GM18909 (cell line): ENCODE measurements at regions not wholly inside any gene's neighbourhood (a gene's known extent, or its start where the extent isn't known, plus 50 kb on each side); places are given as distances from the start of the nearest gene placed in this dataset.

ENCODE experiments used
- ATAC-seq: cut with Tn5 transposase; IDR thresholded peaks from one replicate; pipeline ENCODE4 v1.9.1; 2021; ENCODE audit warnings: mild to moderate bottlenecking; ENCODE audit not compliant: unreplicated experiment, poor library complexity

DNA sequence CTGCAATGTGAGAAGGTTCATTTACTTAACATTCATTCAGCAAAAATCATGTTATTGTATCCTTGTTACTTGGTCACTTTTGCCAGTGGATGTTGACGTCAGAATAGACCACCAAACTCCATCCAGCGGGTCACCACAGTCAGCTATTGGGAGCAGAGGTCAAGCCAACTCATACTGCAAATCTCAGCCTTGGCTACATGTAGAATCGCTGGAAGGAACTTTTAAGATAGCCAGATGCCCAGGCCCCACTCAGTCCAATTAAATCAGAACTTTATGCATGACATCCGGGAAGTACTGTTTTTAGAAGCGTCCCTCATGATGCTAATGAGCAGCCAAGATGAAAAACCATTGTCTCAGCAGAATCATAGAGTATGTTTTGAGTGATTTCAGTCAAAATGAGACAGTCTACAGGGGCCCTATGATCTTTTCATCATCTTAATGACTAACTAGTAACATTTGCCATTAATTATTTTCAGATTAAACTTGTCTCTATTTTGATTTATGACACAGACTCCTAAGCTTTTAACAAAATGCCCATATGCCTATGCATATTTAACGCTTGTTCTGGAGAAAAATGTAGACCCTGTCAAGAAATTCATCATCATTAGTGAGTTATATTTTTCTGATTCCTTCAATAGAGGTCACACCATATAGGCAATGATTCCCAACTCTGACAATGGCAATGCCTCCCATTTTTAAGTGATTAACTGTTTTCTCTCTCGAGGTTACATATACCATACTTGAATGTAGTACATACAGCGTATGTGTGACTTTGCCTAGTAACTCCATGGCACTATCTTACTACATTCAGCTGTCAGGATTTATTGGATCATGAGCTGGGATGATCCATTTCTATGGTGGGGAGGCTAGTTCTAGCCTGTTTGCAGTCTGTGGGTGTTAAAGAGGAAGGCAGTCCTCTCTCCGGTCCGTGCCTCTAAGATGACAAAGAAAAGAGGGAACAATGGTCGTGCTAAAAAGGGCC is 63.7 kb upstream of the CCBE1 start:
- ATAC-seq = no peak

GRCh38 chr18:59760212-59760611 is 63.0 kb upstream of the CCBE1 start:
- ATAC-seq = no peak

GRCh38 chr18:59758837-59759236 is 61.6 kb upstream of the CCBE1 start:
- no peak for ATAC-seq

DNA sequence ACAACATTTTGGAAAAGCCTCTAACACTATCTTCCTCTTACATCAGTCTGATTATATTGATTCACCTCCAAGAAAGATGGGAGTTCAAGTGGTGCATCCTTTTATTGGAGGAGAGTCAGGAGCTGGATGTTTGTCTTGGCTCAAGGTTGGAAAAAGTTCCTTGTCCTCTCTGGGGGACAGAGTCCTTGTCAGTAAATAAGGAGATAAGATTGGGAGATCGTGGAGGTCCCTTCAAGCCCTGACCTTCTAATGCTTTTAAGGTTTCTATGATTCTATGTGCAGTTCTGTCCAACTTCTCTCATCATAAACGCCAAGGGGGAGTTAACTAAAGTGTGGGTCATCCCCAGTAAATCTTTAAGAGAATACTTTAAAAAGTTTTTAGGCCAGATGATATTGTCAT is 60.9 kb upstream of the CCBE1 start:
- ATAC-seq = no peak

DNA sequence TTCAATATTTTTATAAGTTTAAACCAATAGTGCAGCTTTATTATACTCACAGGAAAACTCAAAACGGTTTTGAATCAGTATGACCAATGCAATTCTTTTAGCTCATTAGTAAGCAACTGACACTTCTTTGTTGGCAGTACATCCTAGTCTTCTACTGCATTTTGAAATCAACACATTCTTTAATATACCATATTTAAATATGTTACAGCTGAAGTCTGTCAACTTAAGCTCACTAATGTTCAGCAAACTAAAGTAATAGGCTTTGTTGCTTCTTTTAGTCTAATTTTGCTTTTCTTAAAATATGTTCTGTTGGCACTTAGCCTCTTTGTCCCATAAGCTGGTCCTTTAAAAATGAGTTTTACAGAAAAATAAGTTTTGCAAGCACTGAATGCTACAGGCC is 55.4 kb upstream of the CCBE1 start:
- ATAC-seq = no peak

DNA sequence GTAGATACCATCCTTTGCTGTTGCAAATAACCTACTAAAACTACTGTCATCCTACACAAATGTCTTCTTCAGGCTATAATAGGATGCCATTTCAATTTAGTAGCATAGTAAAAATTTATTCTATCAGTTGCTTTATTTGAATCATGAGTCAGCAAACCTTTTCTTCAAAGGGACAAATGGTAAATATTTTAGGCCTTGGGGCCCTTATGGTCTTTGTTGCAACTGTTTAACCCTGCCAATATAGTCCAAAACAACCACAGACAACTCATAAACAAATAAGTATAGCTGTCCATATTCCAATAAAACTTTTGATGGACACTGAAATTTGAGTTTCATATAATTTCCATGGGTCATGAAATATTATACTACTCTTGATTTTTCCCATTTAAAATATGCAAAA is 54.0 kb upstream of the CCBE1 start:
- no peak for ATAC-seq

DNA sequence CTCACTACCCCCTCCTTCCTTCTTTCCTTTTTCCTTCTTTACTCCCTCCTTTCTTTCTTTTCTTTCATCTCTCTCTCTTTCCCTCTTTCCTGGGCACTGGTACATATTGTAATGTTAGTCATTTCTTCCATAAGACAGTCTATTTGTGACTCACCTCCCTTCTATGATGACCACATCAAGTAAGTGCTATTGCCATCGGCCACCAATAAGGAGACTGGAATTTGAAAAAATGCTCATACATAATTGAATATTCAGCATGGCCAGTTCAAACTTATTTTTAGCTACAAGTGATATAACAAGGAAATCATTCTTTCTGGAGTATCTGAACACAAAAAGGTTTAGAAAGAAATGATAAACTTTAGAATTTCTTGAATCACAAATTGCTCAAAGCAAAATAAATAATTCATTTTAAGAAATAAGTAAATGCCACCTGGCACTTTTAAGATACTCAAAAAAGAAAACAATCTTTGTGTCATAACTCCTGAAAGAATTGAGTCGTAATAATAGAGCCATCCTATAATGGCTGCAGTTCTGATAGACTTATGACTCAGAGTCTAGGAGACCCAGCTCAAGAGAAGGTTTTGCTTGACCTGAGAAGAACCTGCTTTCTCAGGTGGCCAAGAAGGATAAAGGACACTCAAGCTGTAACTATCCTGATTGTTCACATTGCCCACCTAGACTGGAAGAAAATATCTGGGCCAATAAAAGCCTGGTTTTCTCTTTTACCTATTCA is 51.6 kb upstream of the CCBE1 start:
- ATAC-seq = no peak
